GM12878 (cell line): ENCODE measurements at regions not wholly inside any gene's neighbourhood (a gene's known extent, or its start where the extent isn't known, plus 50 kb on each side); places are given as distances from the start of the nearest gene placed in this dataset.

Experiments used
- ATAC-seq: fragments of 200-7000 bp; cut with Tn5 transposase; 3 replicates; pipeline ENCODE4 v1.9.1; 2020; ENCODE audit warnings: mild to moderate bottlenecking, moderate library complexity
- BruUV-seq: library from RNA; stranded (reverse); fragments of 400-500 nt; replicated peaks from 2 replicates; lab custom pipeline; 2021; lab: Mats Ljungman, UMichigan
- CTCF ChIA-PET: fragments of 300-600 bp; sonication (Branson Sonifier 250); formaldehyde crosslinking; extraction: SDS; loops from one replicate; lab custom pipeline; 2021; ENCODE audit warnings: inconsistent platforms; lab: Yijun Ruan, JAX
- POLR2A ChIA-PET: fragments of 350-600 bp; formaldehyde crosslinking; extraction: SDS; loops from one replicate; lab custom pipeline; 2021; ENCODE audit warnings: inconsistent platforms; lab: Charles Lee
- RAD21 ChIA-PET: fragments of 300-600 bp; sonication (Branson Sonifier 250); formaldehyde crosslinking; loops from one replicate; lab custom pipeline; 2023; ENCODE audit warnings: antibody characterized with exemption; ENCODE audit not compliant: unreplicated experiment; lab: Charles Lee
- SMC1A ChIA-PET: fragments of 300-600 bp; sonication (Branson Sonifier 250); formaldehyde crosslinking; loops from one replicate; lab custom pipeline; 2023; ENCODE audit not compliant: unreplicated experiment, uncharacterized antibody; lab: Charles Lee
- DNase-seq: peaks from one replicate; pipeline ENCODE4 v3.0.0-alpha.2; 2011; ENCODE audit warnings: low read depth, low spot score
- FAIRE-seq: peaks from 3 replicates; lab custom pipeline; 2011; peaks lifted over from hg19 to GRCh38; lab: Jason Lieb, UNC
- H2AFZ ChIP-seq: 2 replicates; pipeline ENCODE4 v1.6.0; 2011; ENCODE audit warnings: low read depth, low read length, control low read depth; ENCODE audit not compliant: control insufficient read depth
- H3K27ac ChIP-seq: 2 replicates; pipeline ENCODE4 v1.5.1; 2011; ENCODE audit warnings: control low read depth; ENCODE audit not compliant: control insufficient read depth, insufficient read depth
- H3K27me3 ChIP-seq, 2 experiments: replicated peaks in 1 of 2; 2 replicates each; pipeline versions ENCODE4 v1.6.0 to v1.6.1; 2011; ENCODE audit warnings: low read length in 1 of 2; ENCODE audit not compliant: control insufficient read depth in 2 of 2, insufficient read depth in 2 of 2
- H3K36me3 ChIP-seq, 2 experiments: 2 replicates each; pipeline ENCODE4 v1.5.1; 2011; ENCODE audit warnings: low read length in 1 of 2; ENCODE audit not compliant: control insufficient read depth in 2 of 2, insufficient read depth in 2 of 2
- H3K4me1 ChIP-seq: 2 replicates; pipeline ENCODE4 v1.6.1; 2011; ENCODE audit warnings: mild to moderate bottlenecking, low read length, moderate library complexity, mixed read lengths; ENCODE audit not compliant: control insufficient read depth, insufficient read depth
- H3K4me2 ChIP-seq: 2 replicates; pipeline ENCODE4 v1.6.0; 2011; ENCODE audit warnings: control low read depth; ENCODE audit not compliant: control insufficient read depth, insufficient read depth
- H3K4me3 ChIP-seq: fragments of 200-600 bp; sonication (generic); 2 replicates; pipeline ENCODE4 v1.5.1; 2016
- H3K79me2 ChIP-seq: 2 replicates; pipeline ENCODE4 v1.6.0; 2011; ENCODE audit warnings: low read length; ENCODE audit not compliant: control insufficient read depth, insufficient read depth
- H3K9ac ChIP-seq: 2 replicates; pipeline ENCODE4 v1.8.0; 2011; ENCODE audit warnings: low read length, control low read depth, mixed read lengths; ENCODE audit not compliant: control insufficient read depth, insufficient read depth
- H3K9me3 ChIP-seq: replicated peaks from 3 replicates; pipeline ENCODE4 v1.5.1; 2011; ENCODE audit warnings: mild to moderate bottlenecking, low read length; ENCODE audit not compliant: control insufficient read depth, insufficient read depth
- H4K20me1 ChIP-seq: 2 replicates; pipeline ENCODE4 v1.6.0; 2011; ENCODE audit not compliant: control insufficient read depth, insufficient read depth
- ATF2 ChIP-seq: IDR thresholded peaks from 2 replicates; pipeline ENCODE4 v1.6.1; 2012; ENCODE audit warnings: low read length, inconsistent platforms
- CBX3 ChIP-seq: fragments of 200-600 bp; sonication (generic); IDR thresholded peaks from 2 replicates; pipeline ENCODE4 v1.6.1; 2016; ENCODE audit warnings: low read depth, borderline replicate concordance
- DPF2 ChIP-seq: fragments of 450-650 bp; IDR thresholded peaks from 2 replicates; pipeline ENCODE4 v1.6.1; 2017; ENCODE audit warnings: mild to moderate bottlenecking
- KLF5 ChIP-seq: fragments of 450-650 bp; IDR thresholded peaks from 2 replicates; pipeline ENCODE4 v1.6.1; 2014; ENCODE audit warnings: mild to moderate bottlenecking; ENCODE audit not compliant: partially characterized antibody
- MAX ChIP-seq: IDR thresholded peaks from 2 replicates; pipeline ENCODE4 v1.6.1; 2012; ENCODE audit warnings: low read depth, low read length, improper control_type of control experiment
- MLLT1 ChIP-seq: fragments of 450-650 bp; IDR thresholded peaks from 2 replicates; pipeline ENCODE4 v1.6.1; 2016; ENCODE audit warnings: mild to moderate bottlenecking
- MYB ChIP-seq: fragments of 150-350 bp; IDR thresholded peaks from 2 replicates; pipeline ENCODE4 v1.6.1; 2014; ENCODE audit warnings: mild to moderate bottlenecking, low read depth, low read length, borderline replicate concordance
- NFIC ChIP-seq: IDR thresholded peaks from 2 replicates; pipeline ENCODE4 v1.6.1; 2012; ENCODE audit warnings: low read depth, mild to moderate bottlenecking, inconsistent platforms, low read length, moderate library complexity
- PAX5 ChIP-seq: IDR thresholded peaks from 2 replicates; pipeline ENCODE4 v1.6.1; 2011; ENCODE audit warnings: low read depth, low read length, borderline replicate concordance
- RAD21 ChIP-seq: IDR thresholded peaks from 2 replicates; pipeline ENCODE4 v1.6.1; 2011; ENCODE audit warnings: mild to moderate bottlenecking, low read depth, low read length, moderate library complexity; ENCODE audit not compliant: insufficient read depth
- RB1 ChIP-seq: fragments of 450-650 bp; formaldehyde crosslinking; IDR thresholded peaks from 2 replicates; pipeline ENCODE4 v1.6.1; 2017; ENCODE audit warnings: mild to moderate bottlenecking, borderline replicate concordance
- REST ChIP-seq: IDR thresholded peaks from 2 replicates; pipeline ENCODE4 v1.6.1; 2012; ENCODE audit warnings: mild to moderate bottlenecking, low read depth, low read length
- SP1 ChIP-seq: IDR thresholded peaks from one replicate; pipeline ENCODE4 v1.6.1; 2011; ENCODE audit warnings: low read depth, low read length
- SREBF2 ChIP-seq: IDR thresholded peaks from 2 replicates; pipeline ENCODE4 v1.6.1; 2012; ENCODE audit warnings: mild to moderate bottlenecking, low read length
- SUPT20H ChIP-seq: IDR thresholded peaks from 2 replicates; pipeline ENCODE4 v1.6.1; 2011; ENCODE audit warnings: low read depth, mild to moderate bottlenecking, low read length, moderate library complexity, borderline replicate concordance; ENCODE audit not compliant: control insufficient read depth
- TARDBP ChIP-seq: IDR thresholded peaks from 2 replicates; pipeline ENCODE4 v1.6.1; 2016; ENCODE audit warnings: borderline replicate concordance
- USF1 ChIP-seq: IDR thresholded peaks from 2 replicates; pipeline ENCODE4 v1.6.1; 2011; ENCODE audit warnings: borderline replicate concordance, low read depth, mild to moderate bottlenecking, moderate library complexity, mixed read lengths, low read length; ENCODE audit not compliant: insufficient read depth; ENCODE audit errors: extremely low read length
- ZNF24 ChIP-seq: fragments of 450-650 bp; IDR thresholded peaks from 2 replicates; pipeline ENCODE4 v1.6.1; 2017; ENCODE audit warnings: antibody characterized with exemption, mild to moderate bottlenecking
- ZNF384 ChIP-seq: IDR thresholded peaks from 2 replicates; pipeline ENCODE4 v1.6.1; 2012; ENCODE audit warnings: low read depth, mild to moderate bottlenecking, low read length, improper control_type of control experiment, borderline replicate concordance
- WGBS: methylation state at CpG from one replicate; pipeline ENCODE4 v1.1.6; 2016; ENCODE audit warnings: low lambda C conversion rate; ENCODE audit not compliant: insufficient replicate concordance, insufficient coverage; ENCODE audit errors: missing lambda C conversion rate; 5-methylcytosine and 5-hydroxymethylcytosine counted together
- in situ Hi-C: fragments of 300-500 bp; cut with MboI; formaldehyde crosslinking; loops from 9 replicates; pipeline ENCODE4 v1.14.3; 2018; ENCODE audit warnings: mixed read lengths
- intact Hi-C: fragments of 100-400 bp; cut with micrococcal nuclease; formaldehyde crosslinking; loops from one replicate; pipeline ENCODE4 v1.14.2; 2022; ENCODE audit not compliant: unreplicated experiment

- Histone ChIP-seq H3K9me3 (no peaks in the 10 kb centered on the region), H3K9ac (no peak overlapping the region), H2AFZ (no peak overlapping the region), H3K4me3 (no peak overlapping the region), H3K27ac (no peak overlapping the region), H3K4me2 (no peak overlapping the region), H3K79me2 (no peaks in the 10 kb centered on the region), H3K36me3 (no peaks in the 10 kb centered on the region), H3K4me1 (no peaks in the 10 kb centered on the region), H4K20me1 (no peaks in the 10 kb centered on the region), H3K27me3 (no peaks in the 10 kb centered on the region; a peak in 1 of 4 replicates)
- in situ Hi-C loops = no loop called here
- no TSS peak for BruUV-seq
- SMC1A ChIA-PET = no interaction called here
- TF ChIP-seq KLF5 (no peak), RB1 (no peak), TARDBP (no peak), USF1 (no peak), SUPT20H (no peak), SP1 (no peak), PAX5 (no peak), MYB (no peak), MLLT1 (no peak), RAD21 (no peak), ATF2 (no peak), REST (no peak), ZNF24 (no peak), ZNF384 (no peak), DPF2 (no peak), CBX3 (no peak), NFIC (no peak), MAX (no peak), SREBF2 (no peak)
- CTCF ChIA-PET = no interaction called here
- POLR2A ChIA-PET = no interaction called here
- 75% methylated on average over 13 of the region's 20 CpGs for WGBS
- DNase-seq = no peak
- intact Hi-C loops = no loop called here
- no peak for ATAC-seq
- no peak for FAIRE-seq
- RAD21 ChIA-PET = no interaction called here
These were observed 119.3 kb upstream of the MAN2A1 start for GRCh38 chr5:109570362-109570874.
